AG09319 (cell line): ENCODE measurements at regions not wholly inside any gene's neighbourhood (a gene's known extent, or its start where the extent isn't known, plus 50 kb on each side); places are given as distances from the start of the nearest gene placed in this dataset.

Source experiments
- DNase-seq: peaks from one replicate; pipeline ENCODE4 v3.0.0-alpha.2; 2010; ENCODE audit warnings: low read depth; ENCODE audit errors: extremely low read depth
- TF ChIP-seq, protein P1 (sequence below): IDR thresholded peaks from 2 replicates; pipeline ENCODE4 v1.5.1; 2011; ENCODE audit warnings: low read depth, mild to moderate bottlenecking, inconsistent platforms, low read length, moderate library complexity

GRCh38 chr15:95610945-95611344 lies 719.6 kb upstream of the NR2F2 start:
- TF ChIP-seq, protein P1, sequence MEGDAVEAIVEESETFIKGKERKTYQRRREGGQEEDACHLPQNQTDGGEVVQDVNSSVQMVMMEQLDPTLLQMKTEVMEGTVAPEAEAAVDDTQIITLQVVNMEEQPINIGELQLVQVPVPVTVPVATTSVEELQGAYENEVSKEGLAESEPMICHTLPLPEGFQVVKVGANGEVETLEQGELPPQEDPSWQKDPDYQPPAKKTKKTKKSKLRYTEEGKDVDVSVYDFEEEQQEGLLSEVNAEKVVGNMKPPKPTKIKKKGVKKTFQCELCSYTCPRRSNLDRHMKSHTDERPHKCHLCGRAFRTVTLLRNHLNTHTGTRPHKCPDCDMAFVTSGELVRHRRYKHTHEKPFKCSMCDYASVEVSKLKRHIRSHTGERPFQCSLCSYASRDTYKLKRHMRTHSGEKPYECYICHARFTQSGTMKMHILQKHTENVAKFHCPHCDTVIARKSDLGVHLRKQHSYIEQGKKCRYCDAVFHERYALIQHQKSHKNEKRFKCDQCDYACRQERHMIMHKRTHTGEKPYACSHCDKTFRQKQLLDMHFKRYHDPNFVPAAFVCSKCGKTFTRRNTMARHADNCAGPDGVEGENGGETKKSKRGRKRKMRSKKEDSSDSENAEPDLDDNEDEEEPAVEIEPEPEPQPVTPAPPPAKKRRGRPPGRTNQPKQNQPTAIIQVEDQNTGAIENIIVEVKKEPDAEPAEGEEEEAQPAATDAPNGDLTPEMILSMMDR, result no peak
- no peak for DNase-seq

GRCh38 chr15:95615436-95615835 lies 715.1 kb upstream of the NR2F2 start:
- TF ChIP-seq, protein P1, result no peak
- no peak for DNase-seq

GRCh38 chr15:95616306-95616705 lies 714.2 kb upstream of the NR2F2 start:
- no peak for DNase-seq
- TF ChIP-seq, protein P1, result no peak

- peak; percentile 8 for DNase-seq
- TF ChIP-seq, protein P1, result no peak
These were observed 709.4 kb upstream of the NR2F2 start for GRCh38 chr15:95620934-95621579.

DNA sequence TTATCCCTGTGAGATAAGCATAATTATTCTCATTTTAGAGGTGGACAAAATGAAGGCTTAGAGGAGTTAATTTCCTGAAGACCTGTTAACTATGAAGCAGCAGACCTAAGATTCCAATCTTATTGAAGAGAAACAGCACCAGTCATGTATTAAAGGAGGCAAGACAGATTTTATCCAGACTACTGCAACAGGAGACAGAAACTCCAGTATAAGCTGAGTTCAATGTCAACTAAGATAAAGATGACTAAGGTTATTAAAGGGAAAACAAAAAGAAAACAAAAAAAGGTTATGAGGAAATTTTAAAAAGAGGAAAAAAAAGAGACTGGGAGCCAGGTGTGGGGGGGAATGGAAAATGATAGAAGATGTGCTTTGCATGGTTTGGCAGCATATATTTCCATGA lies 707.7 kb upstream of the NR2F2 start:
- DNase-seq, result no peak
- TF ChIP-seq, protein P1, result no peak

DNA sequence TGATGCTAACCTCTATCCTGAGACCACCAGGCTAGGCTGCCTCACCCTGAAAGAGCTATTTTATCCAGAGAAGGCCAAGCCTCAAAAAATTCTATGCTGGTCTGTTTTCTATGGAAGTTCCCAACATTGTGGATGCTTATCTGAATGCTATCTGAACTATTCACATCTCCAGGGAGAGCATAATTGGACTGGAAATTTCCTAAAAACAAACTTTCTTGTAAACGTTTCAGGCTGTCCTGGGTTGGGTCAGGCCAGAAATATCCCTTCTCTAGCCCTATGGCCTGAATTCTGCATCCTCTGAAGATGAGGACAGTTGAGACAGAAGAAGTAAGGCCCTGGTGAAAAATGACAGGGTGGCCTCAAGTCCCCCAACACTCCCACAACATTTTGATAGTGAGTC lies 706.4 kb upstream of the NR2F2 start:
- TF ChIP-seq, protein P1, result no peak
- DNase-seq, result no peak

- TF ChIP-seq, protein P1, result no peak
- DNase-seq, result no peak
These were observed 705.7 kb upstream of the NR2F2 start for GRCh38 chr15:95624616-95625361.
